Panc1 (cell line): ENCODE measurements at regions not wholly inside any gene's neighbourhood (a gene's known extent, or its start where the extent isn't known, plus 50 kb on each side); places are given as distances from the start of the nearest gene placed in this dataset.

Experiments
- ATAC-seq: fragments of 200-7000 bp; cut with Tn5 transposase; 2 replicates; pipeline ENCODE4 v1.9.1; 2020; ENCODE audit warnings: mild to moderate bottlenecking, moderate library complexity
- BruUV-seq: library from RNA; stranded (reverse); fragments of 400-500 nt; replicated peaks from 2 replicates; lab custom pipeline; 2021; lab: Mats Ljungman, UMichigan
- CTCF ChIA-PET: fragments of 300-600 bp; sonication (Branson Sonifier 250); formaldehyde crosslinking; loops from one replicate; lab custom pipeline; 2022; ENCODE audit warnings: antibody characterized with exemption; lab: Charles Lee
- POLR2A ChIA-PET: fragments of 300-600 bp; sonication (Branson Sonifier 250); formaldehyde crosslinking; loops from one replicate; lab custom pipeline; 2022; ENCODE audit warnings: antibody characterized with exemption; lab: Charles Lee
- DNase-seq: peaks from one replicate; pipeline ENCODE4 v3.0.0-alpha.2; 2010; ENCODE audit warnings: low read depth, low spot score
- H3K27ac ChIP-seq: 2 replicates; pipeline ENCODE4 v1.5.1; 2011; ENCODE audit warnings: mild to moderate bottlenecking, low read length, inconsistent platforms
- H3K27me3 ChIP-seq: fragments of 200-500 bp; sonication (Bioruptor generic); 2 replicates; pipeline ENCODE4 v1.6.0; 2014; ENCODE audit warnings: low read length, inconsistent platforms; ENCODE audit not compliant: control insufficient read depth, insufficient read depth
- H3K36me3 ChIP-seq: fragments of 200-500 bp; sonication (Bioruptor generic); 2 replicates; pipeline ENCODE4 v1.5.1; 2014; ENCODE audit warnings: inconsistent platforms, mild to moderate bottlenecking, low read length, moderate library complexity; ENCODE audit not compliant: control insufficient read depth, insufficient read depth
- H3K4me1 ChIP-seq: 2 replicates; pipeline ENCODE4 v1.5.1; 2011; ENCODE audit warnings: inconsistent platforms, mild to moderate bottlenecking, low read length, moderate library complexity; ENCODE audit not compliant: control insufficient read depth, insufficient read depth
- H3K4me3 ChIP-seq, 2 experiments: 2 replicates each; pipeline ENCODE4 v1.5.1; 2011 to 2012; ENCODE audit warnings: low read depth in 2 of 2, low read length in 2 of 2, mild to moderate bottlenecking in 2 of 2, inconsistent platforms in 1 of 2, moderate library complexity in 1 of 2
- H3K9me3 ChIP-seq: fragments of 200-500 bp; sonication (Bioruptor generic); 2 replicates; pipeline ENCODE4 v1.5.1; 2014; ENCODE audit warnings: low read depth, mild to moderate bottlenecking, inconsistent platforms, low read length, moderate library complexity; ENCODE audit not compliant: control insufficient read depth, insufficient read depth
- POLR2AphosphoS5 ChIP-seq: IDR thresholded peaks from 2 replicates; pipeline ENCODE4 v1.6.1; 2012; ENCODE audit warnings: mild to moderate bottlenecking, low read depth, low read length, moderate library complexity
- SIN3A ChIP-seq: IDR thresholded peaks from 2 replicates; pipeline ENCODE4 v1.6.1; 2012; ENCODE audit warnings: low read depth, mild to moderate bottlenecking, low read length, moderate library complexity, borderline replicate concordance; ENCODE audit not compliant: insufficient read depth
- TCF7L2 ChIP-seq: IDR thresholded peaks from 2 replicates; pipeline ENCODE4 v1.6.1; 2011; ENCODE audit warnings: mild to moderate bottlenecking, low read depth, low read length, inconsistent platforms
- in situ Hi-C: cut with HindIII; loops from 2 replicates; pipeline ENCODE4 v1.10.0; 2016; ENCODE audit warnings: low sequenced_read_pairs, low pct_unique_long_range_greater_than_20kb
- intact Hi-C: fragments of 100-400 bp; cut with micrococcal nuclease; formaldehyde crosslinking; loops from one replicate; pipeline ENCODE4 v1.10.0; 2022; ENCODE audit not compliant: unreplicated experiment
- TF ChIP-seq, protein P1 (sequence below): fragments of 450-650 bp; IDR thresholded peaks from 2 replicates; pipeline ENCODE4 v1.5.1; 2017; ENCODE audit warnings: mild to moderate bottlenecking
- TF ChIP-seq, protein P2 (sequence below), 2 experiments: IDR thresholded peaks; 2 replicates each; pipeline ENCODE4 v1.6.1; 2011 to 2012; ENCODE audit warnings: low read depth in 2 of 2, control low read depth in 1 of 2, low read length in 1 of 2, mild to moderate bottlenecking in 1 of 2, moderate library complexity in 1 of 2; ENCODE audit not compliant: insufficient read depth in 1 of 2

DNA sequence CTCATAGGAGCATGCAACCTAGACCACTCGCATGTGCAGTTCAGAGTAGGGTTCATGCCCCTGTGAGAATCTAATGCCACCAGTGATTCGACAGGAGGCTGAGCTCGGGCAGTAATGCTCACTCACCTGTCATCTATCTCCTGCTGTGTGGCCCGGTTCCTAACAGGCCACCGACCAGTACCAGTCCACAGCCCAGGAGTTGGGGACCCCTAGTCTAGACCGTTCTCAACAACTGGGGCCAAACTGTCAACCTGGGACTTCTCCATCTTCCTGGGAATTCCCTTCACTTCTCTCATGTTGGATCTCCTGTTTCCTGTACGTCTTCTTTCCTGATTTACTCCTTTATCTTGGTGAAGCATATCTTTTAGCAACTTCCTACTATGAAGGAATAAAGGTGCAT, 79.4 kb upstream of the HELT start:
- in situ Hi-C loops (no loop called here), intact Hi-C loops (no loop called here)
- Histone ChIP-seq H3K27ac (no peak overlapping the region), H3K9me3 (no peaks in the 10 kb centered on the region), H3K4me3 (no peak overlapping the region), H3K27me3 (peaks cover 3% of the 10 kb centered on the region; the same call in 1 of the 2 replicates), H3K36me3 (no peaks in the 10 kb centered on the region), H3K4me1 (no peaks in the 10 kb centered on the region)
- TF ChIP-seq SIN3A (no peak), TCF7L2 (no peak), POLR2AphosphoS5 (no peak)
- TF ChIP-seq, protein P1, sequence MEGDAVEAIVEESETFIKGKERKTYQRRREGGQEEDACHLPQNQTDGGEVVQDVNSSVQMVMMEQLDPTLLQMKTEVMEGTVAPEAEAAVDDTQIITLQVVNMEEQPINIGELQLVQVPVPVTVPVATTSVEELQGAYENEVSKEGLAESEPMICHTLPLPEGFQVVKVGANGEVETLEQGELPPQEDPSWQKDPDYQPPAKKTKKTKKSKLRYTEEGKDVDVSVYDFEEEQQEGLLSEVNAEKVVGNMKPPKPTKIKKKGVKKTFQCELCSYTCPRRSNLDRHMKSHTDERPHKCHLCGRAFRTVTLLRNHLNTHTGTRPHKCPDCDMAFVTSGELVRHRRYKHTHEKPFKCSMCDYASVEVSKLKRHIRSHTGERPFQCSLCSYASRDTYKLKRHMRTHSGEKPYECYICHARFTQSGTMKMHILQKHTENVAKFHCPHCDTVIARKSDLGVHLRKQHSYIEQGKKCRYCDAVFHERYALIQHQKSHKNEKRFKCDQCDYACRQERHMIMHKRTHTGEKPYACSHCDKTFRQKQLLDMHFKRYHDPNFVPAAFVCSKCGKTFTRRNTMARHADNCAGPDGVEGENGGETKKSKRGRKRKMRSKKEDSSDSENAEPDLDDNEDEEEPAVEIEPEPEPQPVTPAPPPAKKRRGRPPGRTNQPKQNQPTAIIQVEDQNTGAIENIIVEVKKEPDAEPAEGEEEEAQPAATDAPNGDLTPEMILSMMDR = no peak
- TF ChIP-seq, protein P2, sequence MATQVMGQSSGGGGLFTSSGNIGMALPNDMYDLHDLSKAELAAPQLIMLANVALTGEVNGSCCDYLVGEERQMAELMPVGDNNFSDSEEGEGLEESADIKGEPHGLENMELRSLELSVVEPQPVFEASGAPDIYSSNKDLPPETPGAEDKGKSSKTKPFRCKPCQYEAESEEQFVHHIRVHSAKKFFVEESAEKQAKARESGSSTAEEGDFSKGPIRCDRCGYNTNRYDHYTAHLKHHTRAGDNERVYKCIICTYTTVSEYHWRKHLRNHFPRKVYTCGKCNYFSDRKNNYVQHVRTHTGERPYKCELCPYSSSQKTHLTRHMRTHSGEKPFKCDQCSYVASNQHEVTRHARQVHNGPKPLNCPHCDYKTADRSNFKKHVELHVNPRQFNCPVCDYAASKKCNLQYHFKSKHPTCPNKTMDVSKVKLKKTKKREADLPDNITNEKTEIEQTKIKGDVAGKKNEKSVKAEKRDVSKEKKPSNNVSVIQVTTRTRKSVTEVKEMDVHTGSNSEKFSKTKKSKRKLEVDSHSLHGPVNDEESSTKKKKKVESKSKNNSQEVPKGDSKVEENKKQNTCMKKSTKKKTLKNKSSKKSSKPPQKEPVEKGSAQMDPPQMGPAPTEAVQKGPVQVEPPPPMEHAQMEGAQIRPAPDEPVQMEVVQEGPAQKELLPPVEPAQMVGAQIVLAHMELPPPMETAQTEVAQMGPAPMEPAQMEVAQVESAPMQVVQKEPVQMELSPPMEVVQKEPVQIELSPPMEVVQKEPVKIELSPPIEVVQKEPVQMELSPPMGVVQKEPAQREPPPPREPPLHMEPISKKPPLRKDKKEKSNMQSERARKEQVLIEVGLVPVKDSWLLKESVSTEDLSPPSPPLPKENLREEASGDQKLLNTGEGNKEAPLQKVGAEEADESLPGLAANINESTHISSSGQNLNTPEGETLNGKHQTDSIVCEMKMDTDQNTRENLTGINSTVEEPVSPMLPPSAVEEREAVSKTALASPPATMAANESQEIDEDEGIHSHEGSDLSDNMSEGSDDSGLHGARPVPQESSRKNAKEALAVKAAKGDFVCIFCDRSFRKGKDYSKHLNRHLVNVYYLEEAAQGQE (IDR thresholded peaks at IDR 0.05; ENCODE audit: insufficient read depth in 1 of 2, low read depth in 2 of 2, low read length in 1 of 2) = no peak
- CTCF ChIA-PET = no interaction called here
- POLR2A ChIA-PET = no interaction called here
- ATAC-seq (no peak), DNase-seq (no peak)
- BruUV-seq = no TSS peak

DNA sequence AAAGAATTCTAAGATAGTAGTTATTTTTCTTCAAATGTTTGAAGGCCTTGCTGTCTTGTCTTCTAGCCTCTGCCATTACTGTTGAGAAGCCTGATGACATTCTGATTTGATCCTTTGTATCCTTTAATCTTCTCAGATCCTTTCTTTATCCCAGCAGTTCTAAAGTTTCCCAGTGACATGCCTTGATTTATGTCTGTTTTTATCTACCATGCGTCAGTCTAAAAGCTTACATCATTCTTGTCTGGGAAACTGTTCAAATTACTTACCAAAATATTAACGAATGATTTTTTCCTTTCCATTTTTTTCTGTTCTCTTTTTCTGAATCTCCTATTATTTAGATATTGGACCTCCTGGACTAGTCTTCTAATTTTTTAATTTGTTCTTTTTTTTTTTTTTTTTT, 78.3 kb upstream of the HELT start:
- no TSS peak for BruUV-seq
- no peaks in the 10 kb centered on the region for H3K9me3 ChIP-seq

More for the DNA sequence above, 78.3 kb upstream of the HELT start:
- CTCF ChIA-PET = no interaction called here
- POLR2A ChIA-PET = no interaction called here
- TF ChIP-seq TCF7L2 = no peak
- no peak for TF ChIP-seq SIN3A
- TF ChIP-seq, protein P1 = no peak
- no peak for TF ChIP-seq POLR2AphosphoS5
- TF ChIP-seq, protein P2 (IDR thresholded peaks at IDR 0.05; ENCODE audit: insufficient read depth in 1 of 2, low read depth in 2 of 2, low read length in 1 of 2) = no peak
- H3K27me3 ChIP-seq = peaks cover 3% of the 10 kb centered on the region; the same call in 1 of the 2 replicates
- no peak overlapping the region for H3K4me3 ChIP-seq
- no peaks in the 10 kb centered on the region for H3K4me1 ChIP-seq
- H3K36me3 ChIP-seq = no peaks in the 10 kb centered on the region
- no peak for DNase-seq
- H3K27ac ChIP-seq = no peak overlapping the region
- intact Hi-C loops (no loop called here), in situ Hi-C loops (no loop called here)
- no peak for ATAC-seq
